Mammary epithelial cell (primary cell): ENCODE measurements at regions not wholly inside any gene's neighbourhood (a gene's known extent, or its start where the extent isn't known, plus 50 kb on each side); places are given as distances from the start of the nearest gene placed in this dataset.

ENCODE experiments used
- CTCF ChIP-seq, 2 donors: IDR thresholded peaks in 1 of 2; conservative IDR thresholded peaks in 1 of 2; 2 replicates each; pipeline ENCODE4 v1.5.1; 2011 to 2012; ENCODE audit warnings: inconsistent platforms in 2 of 2, low read length in 2 of 2, mild to moderate bottlenecking in 2 of 2, control low read depth in 1 of 2, low read depth in 1 of 2; ENCODE audit not compliant: insufficient read depth in 1 of 2; ENCODE audit errors: extremely low read depth in 1 of 2
- EZH2 ChIP-seq: IDR thresholded peaks from 2 replicates; pipeline ENCODE4 v1.6.1; 2012; ENCODE audit warnings: low read length, inconsistent platforms, borderline replicate concordance

GRCh38 chr17:72176516-72176851 lies 55.7 kb downstream of the SOX9 start:
- TF ChIP-seq CTCF (conservative IDR thresholded peaks at IDR 0.05 in 1 of 2, IDR thresholded peaks at IDR 0.05 in 1 of 2; ENCODE audit: extremely low read depth in 1 of 2, insufficient read depth in 1 of 2, low read depth in 1 of 2, low read length in 2 of 2) (no peak), EZH2 (no peak)
